ENCODE measurements at regions not wholly inside any gene's neighbourhood (a gene's known extent, or its start where the extent isn't known, plus 50 kb on each side); places are given as distances from the start of the nearest gene placed in this dataset.
"Not testable (repeated sequence)": the region's sequence is repeated elsewhere in the genome, so short reads cannot be mapped to it uniquely, and the experiment has no call there.

DNA sequence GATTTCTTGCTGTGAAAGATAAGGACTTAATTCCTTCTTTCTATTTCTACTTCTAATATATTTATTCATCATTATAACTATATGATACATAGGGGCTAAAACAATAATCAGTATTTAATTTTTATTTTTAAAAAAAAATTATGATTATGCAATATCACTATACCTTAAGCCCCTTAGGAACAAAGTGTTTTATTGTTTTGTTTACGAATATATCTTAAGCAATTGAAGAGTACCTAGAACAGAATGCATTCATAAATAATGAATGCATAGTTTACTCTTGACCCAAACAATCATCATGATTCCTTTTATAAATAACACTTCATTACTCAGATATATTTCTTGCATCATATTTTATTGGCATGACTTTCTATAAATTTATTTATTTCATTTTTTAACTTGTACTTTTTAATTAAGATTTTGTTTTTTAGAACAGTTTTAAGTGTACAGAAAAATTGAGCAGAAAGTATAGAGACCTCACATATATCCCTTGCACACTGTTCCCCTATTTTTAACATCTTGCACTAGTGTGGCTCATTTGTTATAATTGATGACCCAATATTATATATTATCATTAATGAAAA, 339.9 kb upstream of the SPRY2 start:
- Histone ChIP-seq H4K20me1 (ENCODE audit: low read length) (no peaks in the 10 kb centered on the region), H3K9me3 (ENCODE audit: low read length) (no peaks in the 10 kb centered on the region), H3K79me2 (ENCODE audit: low read length) (no peaks in the 10 kb centered on the region), H3K4me3 (ENCODE audit: low read length) (no peak overlapping the region), H2AFZ (ENCODE audit: low read length) (no peak overlapping the region), H3K27ac (ENCODE audit: low read length) (no peak overlapping the region), H3K36me3 (ENCODE audit: low read depth, low read length) (no peaks in the 10 kb centered on the region), H3K9me2 (replicated peaks; ENCODE audit: low read length) (no peaks in the 10 kb centered on the region), H3K4me2 (ENCODE audit: low read length) (no peak overlapping the region), H3F3A (ENCODE audit: low read length, unreplicated experiment) (no peaks in the 10 kb centered on the region), H3K4me1 (ENCODE audit: insufficient read depth, low read length) (no peaks in the 10 kb centered on the region), H3K9ac (ENCODE audit: low read length) (no peak overlapping the region), H3K27me3 (ENCODE audit: low read length) (no peaks in the 10 kb centered on the region)
- DNase-seq (no peak), ATAC-seq (no peak)
- ChIA-PET POLR2A (ENCODE audit: unreplicated experiment) (no interaction called here), CTCF (no interaction called here)
- TF ChIP-seq CTCF (conservative IDR thresholded peaks at IDR 0.05; ENCODE audit: low read depth, low read length) = no peak
- no peak for TF ChIP-seq EZH2phosphoT487 (IDR thresholded peaks at IDR 0.05; ENCODE audit: borderline replicate concordance, low read length)
- TF ChIP-seq EZH2 (IDR thresholded peaks at IDR 0.05; ENCODE audit: low read length, unreplicated experiment) = no peak
- BruUV-seq (replicated peaks) = no TSS peak
- intact Hi-C loops (cut with micrococcal nuclease) = no loop called here

GRCh38 chr13:80679423-80679822, 338.5 kb upstream of the SPRY2 start:
- no peaks in the 10 kb centered on the region for H3K36me3 ChIP-seq (ENCODE audit: low read depth, low read length)
- no peak for TF ChIP-seq CTCF (conservative IDR thresholded peaks at IDR 0.05; ENCODE audit: low read depth, low read length)
- TF ChIP-seq EZH2phosphoT487 (IDR thresholded peaks at IDR 0.05; ENCODE audit: borderline replicate concordance, low read length) = no peak
- no peak for TF ChIP-seq EZH2 (IDR thresholded peaks at IDR 0.05; ENCODE audit: low read length, unreplicated experiment)
- H3K9me2 ChIP-seq (replicated peaks; ENCODE audit: low read length) = no peaks in the 10 kb centered on the region
- intact Hi-C loops (cut with micrococcal nuclease) = no loop called here
- no peak overlapping the region for H2AFZ ChIP-seq (ENCODE audit: low read length)
- no peak overlapping the region for H3K9ac ChIP-seq (ENCODE audit: low read length)
- no peaks in the 10 kb centered on the region for H3K27me3 ChIP-seq (ENCODE audit: low read length)
- no TSS peak for BruUV-seq (replicated peaks)
- no peak for ATAC-seq
- no peak overlapping the region for H3K27ac ChIP-seq (ENCODE audit: low read length)
- H3K4me2 ChIP-seq (ENCODE audit: low read length) = no peak overlapping the region
- ChIA-PET POLR2A (ENCODE audit: unreplicated experiment) (no interaction called here), CTCF (no interaction called here)
- no peak overlapping the region for H3K4me3 ChIP-seq (ENCODE audit: low read length)
- H3K79me2 ChIP-seq (ENCODE audit: low read length) = no peaks in the 10 kb centered on the region
- H3K4me1 ChIP-seq (ENCODE audit: insufficient read depth, low read length) = no peaks in the 10 kb centered on the region
- no peaks in the 10 kb centered on the region for H3F3A ChIP-seq (ENCODE audit: low read length, unreplicated experiment)
- no peaks in the 10 kb centered on the region for H3K9me3 ChIP-seq (ENCODE audit: low read length)
- no peak for DNase-seq
- H4K20me1 ChIP-seq (ENCODE audit: low read length) = no peaks in the 10 kb centered on the region

DNA sequence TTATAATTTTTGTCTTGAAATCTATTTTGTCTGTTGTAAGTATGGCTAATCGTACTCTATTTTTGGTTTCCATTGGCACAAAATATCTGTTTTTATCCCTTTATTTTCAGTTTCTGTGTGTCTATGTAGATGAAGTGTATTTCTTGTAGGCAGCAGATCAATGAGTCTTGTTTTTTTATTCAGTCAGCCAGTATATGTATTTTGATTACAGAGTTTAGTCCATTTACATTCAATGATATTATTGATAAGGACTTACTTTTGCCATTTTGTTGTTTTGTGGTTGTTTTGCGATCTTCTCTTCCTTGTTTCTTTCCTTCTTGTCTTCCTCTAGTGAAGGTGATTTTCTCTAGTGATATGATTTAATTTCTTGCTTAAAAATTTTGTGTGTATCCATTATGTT, 336.3 kb upstream of the SPRY2 start:
- no peak for ATAC-seq
- no peak overlapping the region for H3K27ac ChIP-seq (ENCODE audit: low read length)
- H3K4me2 ChIP-seq (ENCODE audit: low read length) = no peak overlapping the region
- no peaks in the 10 kb centered on the region for H3F3A ChIP-seq (ENCODE audit: low read length, unreplicated experiment)
- TF ChIP-seq EZH2phosphoT487 (IDR thresholded peaks at IDR 0.05; ENCODE audit: borderline replicate concordance, low read length) = no peak
- no peaks in the 10 kb centered on the region for H3K9me2 ChIP-seq (replicated peaks; ENCODE audit: low read length)
- H3K36me3 ChIP-seq (ENCODE audit: low read depth, low read length) = no peaks in the 10 kb centered on the region
- H3K79me2 ChIP-seq (ENCODE audit: low read length) = no peaks in the 10 kb centered on the region
- no peaks in the 10 kb centered on the region for H3K27me3 ChIP-seq (ENCODE audit: low read length)
- no peaks in the 10 kb centered on the region for H3K9me3 ChIP-seq (ENCODE audit: low read length)
- CTCF ChIA-PET = no interaction called here
- POLR2A ChIA-PET (ENCODE audit: unreplicated experiment) = no interaction called here
- no peaks in the 10 kb centered on the region for H4K20me1 ChIP-seq (ENCODE audit: low read length)
- H3K4me1 ChIP-seq (ENCODE audit: insufficient read depth, low read length) = no peaks in the 10 kb centered on the region
- H3K4me3 ChIP-seq (ENCODE audit: low read length) = no peak overlapping the region
- intact Hi-C loops (cut with micrococcal nuclease) = no loop called here
- H2AFZ ChIP-seq (ENCODE audit: low read length) = no peak overlapping the region
- BruUV-seq (replicated peaks) = no TSS peak
- no peak overlapping the region for H3K9ac ChIP-seq (ENCODE audit: low read length)
- no peak for DNase-seq

DNA sequence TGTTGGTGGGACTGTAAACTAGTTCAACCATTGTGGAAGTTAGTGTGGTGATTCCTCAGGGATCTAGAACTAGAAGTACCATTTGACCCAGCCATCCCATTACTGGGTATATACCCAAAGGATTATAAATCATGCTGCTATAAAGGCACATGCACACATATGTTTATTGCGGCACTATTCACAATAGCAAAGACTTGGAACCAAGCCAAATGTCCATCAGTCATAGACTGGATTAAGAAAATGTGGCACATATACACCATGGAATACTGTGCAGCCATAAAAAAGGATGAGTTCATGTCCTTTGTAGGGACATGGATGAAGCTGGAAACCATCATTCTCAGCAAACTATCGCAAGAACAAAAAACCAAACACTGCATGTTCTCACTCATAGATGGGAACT, 334.5 kb upstream of the SPRY2 start:
- H2AFZ ChIP-seq (ENCODE audit: low read length); H3K4me1 ChIP-seq (ENCODE audit: insufficient read depth, low read length); POLR2A ChIA-PET (ENCODE audit: unreplicated experiment); H3K4me3 ChIP-seq (ENCODE audit: low read length); ATAC-seq; H3K79me2 ChIP-seq (ENCODE audit: low read length); H3K27ac ChIP-seq (ENCODE audit: low read length); DNase-seq; intact Hi-C loops (cut with micrococcal nuclease); CTCF ChIA-PET; H3K9me2 ChIP-seq (replicated peaks; ENCODE audit: low read length); H3K4me2 ChIP-seq (ENCODE audit: low read length); H3K9ac ChIP-seq (ENCODE audit: low read length); H3K27me3 ChIP-seq (ENCODE audit: low read length); H3F3A ChIP-seq (ENCODE audit: low read length, unreplicated experiment); H3K9me3 ChIP-seq (ENCODE audit: low read length); BruUV-seq (replicated peaks); H4K20me1 ChIP-seq (ENCODE audit: low read length); H3K36me3 ChIP-seq (ENCODE audit: low read depth, low read length): not testable (repeated sequence)
